HG03139 (cell line): ENCODE measurements at regions not wholly inside any gene's neighbourhood (a gene's known extent, or its start where the extent isn't known, plus 50 kb on each side); places are given as distances from the start of the nearest gene placed in this dataset.

Experiments used
- ATAC-seq: cut with Tn5 transposase; IDR thresholded peaks from one replicate; pipeline ENCODE4 v1.9.1; 2021; ENCODE audit not compliant: unreplicated experiment

DNA sequence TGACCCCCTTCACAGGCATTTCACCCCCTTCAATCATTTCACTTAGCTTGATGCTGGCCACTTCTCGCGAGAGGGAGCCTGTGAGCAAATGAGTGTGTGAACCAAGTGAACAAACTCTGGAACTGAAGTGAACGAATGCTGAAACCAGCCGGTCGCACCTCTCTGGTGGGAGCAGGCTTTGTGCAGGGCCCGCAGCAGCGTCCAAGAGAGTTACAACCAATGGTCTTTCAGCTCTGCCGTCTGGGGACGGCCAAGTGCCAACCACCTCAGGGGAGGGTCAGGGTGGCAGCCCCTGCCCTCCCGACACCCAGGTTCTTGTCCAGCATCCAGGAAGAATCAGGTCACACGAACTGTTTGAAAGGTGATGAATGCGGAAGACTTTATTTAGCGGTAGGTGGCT is 764.0 kb downstream of the SUCLG1 start:
- no peak for ATAC-seq

DNA sequence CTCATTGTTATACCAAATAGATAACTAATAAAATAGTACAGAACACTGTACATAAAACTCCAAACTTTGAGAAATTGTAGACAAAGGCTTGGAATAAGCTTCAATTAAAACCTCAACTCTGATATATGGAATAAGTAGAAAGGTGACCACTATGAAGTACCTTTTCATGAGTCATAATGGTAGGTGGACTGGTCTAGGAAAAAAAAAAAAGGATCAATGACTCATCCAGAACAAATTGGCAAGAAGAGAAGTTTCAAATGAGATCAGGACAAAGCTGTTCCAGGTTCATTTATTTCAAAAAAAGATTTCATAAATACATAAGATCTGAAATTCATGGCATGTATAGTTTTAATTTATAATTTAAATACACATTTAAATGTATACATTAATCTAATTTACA is 769.7 kb downstream of the SUCLG1 start:
- no peak for ATAC-seq

DNA sequence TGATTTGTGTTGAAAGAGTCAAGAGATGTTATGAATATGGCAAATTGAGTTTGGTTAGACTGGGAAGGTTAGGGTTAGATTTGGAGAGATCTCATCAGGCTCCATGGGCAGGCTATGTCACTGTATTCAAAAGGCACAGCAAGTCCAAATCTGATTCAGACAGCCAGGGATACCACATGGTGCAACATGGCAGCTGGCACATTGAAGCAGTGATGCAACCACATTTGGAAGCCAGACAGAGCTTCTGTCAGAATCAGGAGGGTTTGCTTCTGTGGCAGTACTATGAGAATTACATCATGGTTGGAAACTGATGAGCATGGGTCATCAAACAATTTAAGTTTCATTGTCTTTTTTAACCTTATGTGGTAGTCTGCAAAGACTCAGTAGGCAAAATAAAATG is 772.2 kb downstream of the SUCLG1 start:
- ATAC-seq: no peak

DNA sequence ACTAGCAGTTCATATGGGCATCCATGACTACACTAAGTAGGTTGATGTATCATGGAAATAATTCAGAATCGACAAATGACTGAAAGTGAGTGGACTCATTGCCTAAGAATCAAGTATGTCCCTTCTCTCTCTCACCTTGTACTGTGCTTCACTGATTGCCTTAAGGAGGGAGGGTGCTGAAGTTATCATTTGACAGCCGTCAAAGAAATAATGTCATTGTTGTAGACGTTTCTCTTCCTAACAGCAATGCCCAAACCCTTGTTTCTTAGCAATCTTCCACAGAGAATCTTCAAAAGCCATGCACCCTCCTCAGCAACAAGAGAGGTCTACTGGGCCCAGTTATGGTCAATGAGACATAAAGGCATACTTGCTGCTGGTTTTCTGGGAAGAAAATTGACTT is 785.0 kb downstream of the SUCLG1 start:
- ATAC-seq: no peak

DNA sequence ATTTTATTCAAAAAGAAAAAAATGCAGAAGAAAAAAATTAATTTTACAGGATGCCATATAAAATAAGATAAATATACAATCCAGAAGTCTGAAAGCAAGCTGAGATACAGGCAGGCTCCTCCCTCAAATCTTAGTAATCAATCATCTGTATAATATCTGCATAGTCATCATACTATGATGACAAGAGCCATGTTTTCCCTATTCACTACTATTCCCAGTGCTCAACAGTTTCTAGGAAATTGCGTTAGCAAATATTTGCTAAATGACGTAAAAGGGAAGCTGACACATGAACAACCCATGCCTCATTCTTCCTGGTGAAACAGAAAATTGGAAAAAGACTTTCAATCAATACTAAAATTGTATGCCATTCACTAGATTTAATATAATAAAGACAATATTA is 793.2 kb downstream of the SUCLG1 start:
- ATAC-seq: no peak

DNA sequence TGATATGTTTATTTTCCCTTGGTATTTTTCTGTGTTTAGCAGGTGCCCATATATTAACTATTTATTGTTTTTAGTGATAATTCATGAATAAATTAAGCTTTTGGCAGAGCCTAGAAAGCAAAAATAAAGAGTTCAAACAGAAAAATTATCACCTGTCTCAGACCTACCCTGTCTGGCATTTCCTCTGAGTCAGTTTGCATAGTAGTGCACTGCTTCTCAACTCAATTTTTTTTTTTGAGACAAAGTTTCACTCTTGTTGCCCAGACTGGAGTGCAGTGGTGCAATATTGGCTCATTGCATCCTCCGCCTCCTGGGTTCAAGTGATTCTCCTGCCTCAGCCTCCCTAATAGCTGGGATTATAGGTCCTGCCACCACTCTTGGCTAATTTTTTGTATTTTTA is 793.9 kb downstream of the SUCLG1 start:
- ATAC-seq: no peak

DNA sequence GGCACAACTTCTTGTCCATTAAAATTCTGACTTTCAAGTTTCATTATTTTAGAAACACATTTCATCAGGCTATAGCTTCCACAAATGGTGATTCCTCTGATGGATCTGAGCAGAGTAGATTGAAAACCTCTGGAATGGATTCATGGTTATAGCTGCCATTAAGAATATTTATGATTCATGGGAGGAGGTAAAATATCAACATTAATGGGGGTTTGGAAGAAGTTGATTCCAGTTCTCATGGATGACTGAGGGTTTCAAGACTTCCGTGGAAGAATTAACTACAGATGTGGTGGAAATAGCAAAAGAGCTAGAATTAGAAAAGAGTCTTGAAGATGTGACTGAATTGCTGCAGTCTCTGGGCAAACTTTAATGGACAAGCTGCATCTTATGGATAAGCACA is 797.4 kb downstream of the SUCLG1 start:
- no peak for ATAC-seq

DNA sequence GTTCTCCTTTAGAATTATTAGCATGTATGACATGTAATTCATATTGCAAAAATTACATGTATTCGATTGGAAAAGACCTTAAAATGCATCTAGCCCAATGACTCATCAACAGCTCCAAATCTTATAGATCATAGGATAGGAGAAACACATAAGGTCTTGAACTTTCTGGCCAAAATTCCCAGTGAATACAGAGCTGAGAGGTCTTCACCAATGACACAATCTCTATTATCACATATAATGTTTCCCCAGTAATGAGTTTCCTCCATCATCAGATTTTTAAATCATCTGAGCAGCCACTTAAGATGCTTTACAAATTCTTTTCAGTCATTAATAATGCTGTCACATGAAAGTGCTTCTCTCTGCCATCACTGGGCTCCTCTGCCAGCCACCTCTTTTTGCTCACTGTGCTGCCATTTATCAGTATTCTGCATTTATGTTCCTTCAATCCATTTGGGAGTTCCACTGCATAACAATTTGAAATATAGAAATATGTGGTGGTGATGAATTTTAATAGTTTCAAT is 804.9 kb downstream of the SUCLG1 start:
- no peak for ATAC-seq

DNA sequence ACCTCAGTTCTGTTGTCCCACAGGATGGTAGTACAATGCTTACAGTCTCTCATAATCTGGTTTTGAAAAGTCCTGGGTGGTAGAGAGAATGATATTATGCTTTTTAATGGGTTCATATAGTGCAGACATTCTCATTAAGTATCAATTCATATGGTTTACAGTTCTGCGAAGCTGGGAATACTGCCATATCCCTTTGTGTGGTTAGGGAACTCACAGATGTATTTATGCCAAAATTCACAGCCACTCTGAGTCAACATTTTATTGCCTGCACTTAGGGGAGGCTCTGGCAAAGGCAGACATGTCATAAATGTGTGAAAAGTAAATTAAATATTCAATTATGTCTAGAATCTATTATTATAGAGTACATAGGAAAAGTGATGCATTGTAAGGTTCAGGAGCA is 808.2 kb downstream of the SUCLG1 start:
- no peak for ATAC-seq

DNA sequence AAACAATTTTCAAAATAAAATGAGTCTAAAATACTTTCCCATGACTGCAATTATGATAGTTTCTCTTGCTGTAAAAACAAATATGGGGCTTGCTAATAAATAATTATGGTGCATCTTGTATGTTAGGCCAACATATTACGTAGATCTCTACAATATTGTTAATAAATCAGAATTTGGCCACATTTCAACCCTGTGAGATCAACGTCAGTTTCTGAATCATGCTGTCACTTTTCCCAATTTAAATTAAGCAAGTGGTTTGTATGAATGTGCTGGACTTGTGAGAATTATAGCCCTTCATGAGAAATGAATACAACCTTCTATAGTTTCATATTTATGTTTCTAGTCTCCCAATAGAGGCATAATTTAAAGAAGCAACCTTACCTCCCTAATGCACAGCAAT is 808.9 kb downstream of the SUCLG1 start:
- no peak for ATAC-seq

DNA sequence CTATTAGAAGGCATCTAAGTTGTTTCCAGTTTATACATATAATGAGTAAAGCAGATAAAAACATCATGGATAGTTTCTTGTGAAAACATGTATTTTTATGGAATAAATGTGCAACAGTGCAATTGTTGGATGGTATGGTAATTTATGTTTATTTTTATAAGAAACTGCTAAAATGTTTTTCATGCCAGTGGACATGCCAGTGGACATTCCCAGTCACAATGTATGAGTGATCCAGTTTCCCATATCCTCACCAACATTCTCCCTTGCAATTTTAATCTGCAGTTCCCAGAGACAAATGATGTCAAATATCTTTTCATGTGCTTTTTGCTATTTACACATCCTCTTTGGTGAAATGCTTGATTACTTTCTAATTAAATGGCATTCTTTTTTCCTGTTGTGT is 818.6 kb downstream of the SUCLG1 start:
- ATAC-seq: no peak

DNA sequence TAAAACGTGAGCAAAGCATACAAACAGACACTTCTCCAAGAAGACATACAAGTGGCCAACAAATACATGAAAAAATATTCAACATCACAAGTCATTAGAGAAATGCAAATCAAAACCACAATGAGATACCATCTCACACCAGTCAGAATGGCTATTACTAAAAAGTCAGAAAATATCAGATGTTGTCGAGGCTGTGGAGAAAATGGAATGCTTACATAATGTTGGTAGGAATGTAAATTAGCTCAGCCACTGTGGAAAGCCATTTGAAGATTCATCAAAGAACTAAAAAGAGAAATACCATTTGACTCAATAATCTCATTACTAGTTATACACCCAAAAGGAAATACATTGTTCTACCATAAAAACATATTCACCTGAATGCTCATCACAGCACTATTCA is 825.7 kb downstream of the SUCLG1 start:
- no peak for ATAC-seq

DNA sequence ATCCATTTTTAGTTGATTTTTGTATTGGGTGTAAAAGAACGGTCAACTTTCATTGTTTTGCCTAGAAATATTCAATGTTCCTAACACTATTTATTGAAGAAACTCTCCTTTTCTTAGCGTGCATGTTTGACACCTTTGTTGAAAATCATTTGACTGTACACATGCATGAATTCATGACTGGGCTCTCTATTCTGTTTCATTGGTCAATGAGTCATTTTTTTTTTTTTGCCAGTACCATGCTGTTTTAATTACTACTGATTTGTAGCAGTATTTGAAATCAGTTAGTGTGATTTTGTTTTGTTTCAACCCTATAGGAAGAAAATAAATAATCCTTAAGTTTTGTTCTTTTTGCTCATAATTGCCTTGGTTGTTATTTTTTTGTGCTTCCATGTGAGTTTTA is 828.7 kb downstream of the SUCLG1 start:
- no peak for ATAC-seq

DNA sequence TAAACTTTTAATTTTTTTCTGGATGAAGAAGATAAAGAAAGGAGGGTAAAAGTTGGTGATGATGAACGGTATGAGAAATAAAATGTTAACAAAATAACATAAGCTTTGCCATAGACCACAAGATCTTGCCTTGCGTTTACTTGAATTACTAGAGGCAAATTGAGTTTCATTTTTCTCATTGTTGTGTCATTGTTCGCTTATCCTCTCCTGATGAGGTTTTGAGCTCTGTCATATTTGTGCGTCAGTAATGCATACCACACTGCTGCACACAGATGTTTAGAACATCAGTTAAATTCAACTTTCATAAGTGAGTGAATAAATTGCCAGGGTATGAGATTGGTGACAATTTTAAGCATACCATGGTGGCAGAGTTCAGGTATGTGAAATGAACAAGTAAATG is 843.6 kb downstream of the SUCLG1 start:
- no peak for ATAC-seq

DNA sequence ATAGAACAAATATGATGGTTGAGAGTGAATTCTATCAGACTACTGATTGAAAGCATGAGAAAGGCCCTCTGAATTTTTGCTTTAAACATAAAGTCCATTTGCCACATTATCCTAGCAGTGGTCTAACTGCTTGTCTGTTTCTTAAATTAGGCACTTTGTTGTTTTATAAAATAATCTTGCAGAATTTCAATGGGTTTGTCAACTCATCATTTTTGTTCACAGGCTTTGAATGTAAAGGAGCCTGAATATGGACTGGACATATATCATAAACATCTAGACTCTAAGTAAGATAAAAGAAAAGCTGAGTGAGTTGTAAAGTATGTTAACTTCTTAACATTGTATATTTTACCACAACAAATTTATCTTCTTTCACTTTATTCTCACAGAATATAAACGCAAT is 845.9 kb downstream of the SUCLG1 start:
- ATAC-seq: no peak

DNA sequence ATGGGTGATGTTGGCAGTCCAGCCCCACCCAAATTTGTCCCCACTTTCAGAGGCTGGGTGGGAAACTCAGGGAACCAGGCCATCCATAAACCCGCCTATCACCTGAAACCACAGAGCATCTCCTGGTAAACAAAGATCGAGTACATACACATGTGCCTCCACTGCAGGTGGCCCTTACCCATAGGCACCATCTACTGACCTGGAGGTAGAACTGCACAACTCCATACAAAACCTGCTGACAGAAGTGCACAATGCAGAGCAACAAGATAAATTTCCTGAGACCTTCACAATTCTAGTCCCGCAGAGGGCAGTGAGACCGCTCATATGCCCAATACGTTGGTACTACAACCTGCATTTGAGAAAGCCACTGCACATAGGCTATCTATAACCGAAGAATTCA is 856.3 kb downstream of the SUCLG1 start:
- ATAC-seq: no peak

DNA sequence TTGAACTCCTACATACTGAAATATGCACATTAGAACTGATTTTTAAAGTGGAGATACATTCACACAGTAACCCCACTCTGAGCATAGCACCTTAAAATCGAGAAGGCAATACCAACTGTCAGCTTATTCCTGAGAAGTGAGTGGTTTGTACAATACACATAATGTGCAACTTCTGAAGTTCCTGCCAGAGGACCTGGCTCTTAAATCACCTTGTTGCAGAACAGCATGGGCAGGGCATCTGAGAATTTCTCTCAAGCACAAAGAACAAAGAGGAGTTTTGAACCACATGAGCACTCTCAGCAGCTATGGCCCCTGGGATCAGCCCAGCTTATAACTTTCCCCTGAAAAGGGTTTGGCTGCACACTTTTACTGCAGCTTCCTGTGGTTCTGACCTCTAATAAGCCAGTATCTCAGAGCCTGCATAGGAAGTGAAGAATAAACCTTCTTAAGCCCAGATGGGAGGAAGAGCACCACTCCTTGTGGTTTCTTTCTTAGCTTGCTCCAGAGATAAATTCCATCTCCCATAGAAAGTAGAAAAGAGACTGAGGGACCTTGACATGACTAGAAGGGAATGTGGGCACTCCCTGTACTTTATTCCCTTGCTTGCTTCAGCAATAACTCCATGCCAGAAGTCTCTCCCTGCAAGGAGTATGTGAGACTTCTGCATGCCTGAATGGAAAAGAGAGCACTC is 862.3 kb downstream of the SUCLG1 start:
- ATAC-seq: no peak

DNA sequence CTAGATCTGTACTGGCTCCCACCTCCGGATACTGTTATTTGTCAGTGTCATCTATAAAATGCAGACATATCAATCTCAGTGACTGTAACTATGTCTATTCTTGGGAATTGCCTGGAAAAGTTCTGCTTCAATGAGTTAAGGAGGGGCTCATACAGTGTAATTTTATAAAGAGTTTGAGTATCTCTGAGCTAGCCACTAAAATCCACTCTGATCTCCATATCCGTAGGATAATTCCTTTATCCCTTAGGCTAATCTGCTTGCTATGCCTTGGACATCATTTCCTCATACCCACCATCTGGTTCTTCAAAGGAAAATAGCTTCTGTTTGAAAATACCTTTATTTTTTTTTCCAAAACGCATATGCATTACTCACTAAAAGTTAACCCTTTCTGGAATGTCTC is 863.2 kb downstream of the SUCLG1 start:
- no peak for ATAC-seq

DNA sequence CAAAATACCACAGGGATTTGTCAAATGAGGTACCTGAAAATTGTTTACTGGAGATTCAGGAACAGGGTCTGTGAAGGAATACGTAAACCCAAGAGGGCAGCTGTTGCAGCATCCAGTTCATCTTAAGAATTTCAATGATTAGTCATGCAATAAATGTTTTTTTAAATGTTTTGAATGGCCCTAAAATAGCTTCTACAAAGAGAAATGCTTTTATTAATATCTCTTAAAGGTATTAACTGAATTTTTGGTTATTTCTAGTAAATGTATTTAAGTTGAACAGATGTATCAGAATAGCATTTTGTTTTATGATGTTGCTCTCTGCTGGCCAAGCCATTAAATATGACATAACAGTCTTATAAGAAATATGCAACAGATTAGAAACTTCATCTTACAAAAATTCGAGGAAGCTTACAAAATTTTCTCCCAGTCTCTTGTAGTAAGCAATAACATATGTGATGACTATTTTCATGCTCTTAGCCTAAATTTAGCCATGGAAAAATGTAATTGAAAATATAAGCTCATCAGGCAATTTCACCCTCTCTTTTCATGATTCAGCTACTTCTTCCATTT is 863.9 kb downstream of the SUCLG1 start:
- ATAC-seq: no peak

DNA sequence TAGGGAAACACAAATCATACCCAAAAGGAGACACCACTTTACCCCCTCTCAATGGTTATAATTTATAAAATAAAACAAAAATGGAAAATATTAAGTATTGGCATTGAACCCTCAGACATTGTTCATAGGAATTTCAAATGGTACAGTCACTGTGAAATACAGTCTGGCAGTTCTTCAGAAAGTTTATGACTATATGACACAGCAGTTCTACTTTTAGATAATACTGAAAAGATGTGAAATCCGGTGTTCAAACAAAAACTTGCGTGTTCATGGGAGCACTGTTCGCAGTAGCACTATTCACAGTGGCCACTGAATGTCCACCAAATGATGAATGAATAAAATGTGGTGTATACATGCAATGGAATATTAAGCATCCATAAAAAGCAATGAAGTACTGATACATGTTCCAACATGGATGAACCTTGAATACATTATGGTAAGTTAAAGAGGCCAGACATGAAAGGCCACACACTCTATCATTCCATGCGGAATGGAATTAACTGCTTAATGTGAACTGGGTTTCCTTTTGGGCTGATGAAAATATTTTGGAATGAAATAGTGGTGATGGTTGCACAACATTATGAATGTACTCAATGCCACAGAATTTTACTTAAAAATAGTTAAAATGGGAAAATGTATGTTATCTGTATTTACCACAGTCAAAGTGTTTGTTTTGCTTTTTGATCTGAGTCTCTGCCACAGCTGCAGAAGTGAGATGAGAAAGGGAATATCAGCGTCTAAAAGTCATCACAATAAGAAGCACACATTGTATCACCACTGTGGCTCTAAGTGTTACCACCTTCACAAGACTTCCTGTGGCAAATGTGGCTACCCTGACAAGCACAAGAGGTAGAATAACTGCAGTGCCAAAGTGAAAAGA is 864.6 kb downstream of the SUCLG1 start:
- ATAC-seq: no peak

DNA sequence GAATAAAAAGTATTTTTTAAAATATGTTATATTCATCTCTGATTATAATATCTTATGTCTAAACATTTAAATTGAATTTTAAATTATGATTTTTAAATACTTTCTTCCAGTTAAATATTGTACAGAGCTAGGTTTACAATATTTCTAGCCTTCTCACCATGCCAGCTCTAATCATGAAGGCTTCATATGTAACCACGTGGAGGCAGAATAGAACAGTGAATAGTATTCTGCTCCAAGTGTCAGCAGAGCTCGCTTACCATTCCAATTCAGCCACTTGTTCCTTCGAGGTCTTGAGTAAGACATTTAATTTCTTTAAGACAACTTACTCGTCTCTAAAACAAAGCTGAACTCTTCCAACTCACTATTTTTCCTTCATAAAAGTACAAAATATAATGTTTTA is 871.8 kb downstream of the SUCLG1 start:
- ATAC-seq: no peak

DNA sequence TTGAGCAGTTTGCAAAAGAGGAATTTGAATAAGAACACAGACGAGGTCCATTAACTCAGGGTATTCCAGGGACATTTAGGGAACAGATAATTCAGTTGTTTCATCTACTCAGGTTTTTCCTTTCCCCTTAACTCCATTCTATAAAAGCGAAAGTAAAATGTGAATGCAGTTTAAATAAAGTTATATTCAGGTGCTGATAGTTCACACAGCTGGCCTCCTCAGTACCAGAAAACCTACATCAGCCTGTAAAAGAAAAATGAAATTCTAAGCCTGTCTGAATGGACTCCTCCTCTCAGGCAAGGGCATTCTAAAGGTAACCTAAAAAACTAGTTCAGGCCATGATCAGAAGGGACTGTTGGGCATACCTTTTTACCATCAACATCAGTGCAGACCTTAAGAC is 873.8 kb downstream of the SUCLG1 start:
- no peak for ATAC-seq
